ENCODE measurements at regions not wholly inside any gene's neighbourhood (a gene's known extent, or its start where the extent isn't known, plus 50 kb on each side); places are given as distances from the start of the nearest gene placed in this dataset.

DNA sequence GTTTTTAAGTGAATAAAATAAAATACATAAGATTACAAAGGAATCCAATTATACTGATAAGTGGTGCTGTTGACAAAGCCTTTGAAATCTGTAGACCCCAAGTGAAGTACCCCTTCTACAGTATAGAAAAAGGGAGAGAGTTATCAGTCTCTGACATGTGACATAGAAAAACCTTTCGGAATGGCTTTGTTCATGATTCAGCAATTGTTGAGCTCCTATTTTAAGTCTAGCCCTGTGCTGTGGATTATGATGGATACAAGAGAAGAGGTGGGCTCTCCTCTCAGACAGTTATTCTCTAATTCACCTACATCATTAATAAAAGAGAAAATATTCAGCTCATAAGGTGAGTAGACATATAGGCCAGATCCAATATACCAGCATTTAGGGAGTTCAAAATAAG, 53.3 kb upstream of the ITPKB start:
- TF ChIP-seq, protein P1, sequence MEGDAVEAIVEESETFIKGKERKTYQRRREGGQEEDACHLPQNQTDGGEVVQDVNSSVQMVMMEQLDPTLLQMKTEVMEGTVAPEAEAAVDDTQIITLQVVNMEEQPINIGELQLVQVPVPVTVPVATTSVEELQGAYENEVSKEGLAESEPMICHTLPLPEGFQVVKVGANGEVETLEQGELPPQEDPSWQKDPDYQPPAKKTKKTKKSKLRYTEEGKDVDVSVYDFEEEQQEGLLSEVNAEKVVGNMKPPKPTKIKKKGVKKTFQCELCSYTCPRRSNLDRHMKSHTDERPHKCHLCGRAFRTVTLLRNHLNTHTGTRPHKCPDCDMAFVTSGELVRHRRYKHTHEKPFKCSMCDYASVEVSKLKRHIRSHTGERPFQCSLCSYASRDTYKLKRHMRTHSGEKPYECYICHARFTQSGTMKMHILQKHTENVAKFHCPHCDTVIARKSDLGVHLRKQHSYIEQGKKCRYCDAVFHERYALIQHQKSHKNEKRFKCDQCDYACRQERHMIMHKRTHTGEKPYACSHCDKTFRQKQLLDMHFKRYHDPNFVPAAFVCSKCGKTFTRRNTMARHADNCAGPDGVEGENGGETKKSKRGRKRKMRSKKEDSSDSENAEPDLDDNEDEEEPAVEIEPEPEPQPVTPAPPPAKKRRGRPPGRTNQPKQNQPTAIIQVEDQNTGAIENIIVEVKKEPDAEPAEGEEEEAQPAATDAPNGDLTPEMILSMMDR (IDR thresholded peaks at IDR 0.05): no peak
- no peak for TF ChIP-seq POLR2A (IDR thresholded peaks at IDR 0.05)
